RPMI8226 (cell line): ENCODE measurements at regions not wholly inside any gene's neighbourhood (a gene's known extent, or its start where the extent isn't known, plus 50 kb on each side); places are given as distances from the start of the nearest gene placed in this dataset.

ENCODE experiments used
- DNase-seq: peaks from one replicate; pipeline ENCODE4 v3.0.0-alpha.2; 2015

GRCh38 chr3:160170409-160171370 lies 54.5 kb upstream of the C3orf80 start:
- DNase-seq = no peak

- peak; percentile 23 for DNase-seq
These were observed 53.4 kb upstream of the C3orf80 start for GRCh38 chr3:160171813-160172212.

- no peak for DNase-seq
These were observed 50.6 kb upstream of the C3orf80 start for GRCh38 chr3:160174621-160175020.
